ENCODE measurements at regions not wholly inside any gene's neighbourhood (a gene's known extent, or its start where the extent isn't known, plus 50 kb on each side); places are given as distances from the start of the nearest gene placed in this dataset.
"Not testable (repeated sequence)": the region's sequence is repeated elsewhere in the genome, so short reads cannot be mapped to it uniquely, and the experiment has no call there.

DNA sequence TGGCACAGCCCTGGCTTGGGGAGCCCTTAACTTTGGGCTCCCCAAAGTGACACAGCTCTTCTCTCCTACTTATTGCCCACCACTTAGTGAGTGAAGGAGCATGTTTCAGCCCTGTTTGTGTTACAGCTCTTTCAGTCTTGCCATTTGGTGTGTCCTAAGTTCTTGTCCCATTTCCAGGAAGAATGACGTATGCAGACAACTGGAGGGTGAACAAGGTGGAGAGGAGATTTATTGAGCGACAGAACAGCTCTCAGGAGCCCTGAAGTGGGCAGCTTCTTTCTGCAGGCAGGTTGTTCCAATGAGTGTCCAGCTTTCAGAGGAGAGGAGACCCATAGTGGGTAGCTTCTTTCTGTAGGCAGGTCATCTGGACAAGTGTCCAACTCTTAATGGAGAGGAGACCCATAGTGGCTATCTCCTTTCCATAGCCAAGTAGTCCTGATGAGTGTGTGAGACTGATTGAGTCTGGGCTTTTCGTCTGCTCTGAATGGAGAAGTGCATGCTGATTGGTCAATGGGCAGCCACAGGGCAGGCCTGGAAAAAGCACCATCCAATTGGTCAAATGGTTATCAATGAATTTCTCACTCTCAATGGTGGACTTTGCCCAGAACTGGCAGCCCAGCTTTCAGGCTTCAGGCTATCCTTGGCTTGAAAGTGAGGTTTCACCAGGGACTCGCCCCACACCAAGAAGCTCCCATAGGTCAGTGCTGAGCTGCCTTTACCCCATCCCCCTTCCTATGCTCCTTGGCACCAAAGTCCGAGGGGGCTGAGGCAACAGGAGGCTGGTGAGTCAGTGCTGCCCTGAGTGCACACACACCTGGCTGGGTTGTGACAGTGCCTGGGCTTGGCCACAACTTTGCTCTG lies 688.2 kb downstream of the NYAP2 start:
- H3K9ac ChIP-seq (ENCODE audit: insufficient read length, low read depth) = no peak overlapping the region
- TF ChIP-seq ZNF274 (IDR thresholded peaks at IDR 0.05; ENCODE audit: low read depth, low read length) (no peak), SUZ12 (IDR thresholded peaks at IDR 0.05; ENCODE audit: extremely low read depth, insufficient read depth, insufficient read length) (no peak), YY1 (IDR thresholded peaks at IDR 0.05; ENCODE audit: insufficient read depth, insufficient read length) (no peak)
- no peak for DNase-seq (ENCODE audit: low read depth, low spot score)
- no peaks in the 10 kb centered on the region for H3K36me3 ChIP-seq (ENCODE audit: insufficient read depth, insufficient read length, low read length)
- H3K4me1 ChIP-seq (ENCODE audit: insufficient read depth, insufficient read length) = no peaks in the 10 kb centered on the region
- no peak overlapping the region for H3K4me3 ChIP-seq (ENCODE audit: insufficient read length, low read depth)
- H3K27me3 ChIP-seq (ENCODE audit: insufficient read depth, insufficient read length) = no peaks in the 10 kb centered on the region
- peaks cover 19% of the 10 kb centered on the region for H3K9me3 ChIP-seq (ENCODE audit: insufficient read depth, low read length)

DNA sequence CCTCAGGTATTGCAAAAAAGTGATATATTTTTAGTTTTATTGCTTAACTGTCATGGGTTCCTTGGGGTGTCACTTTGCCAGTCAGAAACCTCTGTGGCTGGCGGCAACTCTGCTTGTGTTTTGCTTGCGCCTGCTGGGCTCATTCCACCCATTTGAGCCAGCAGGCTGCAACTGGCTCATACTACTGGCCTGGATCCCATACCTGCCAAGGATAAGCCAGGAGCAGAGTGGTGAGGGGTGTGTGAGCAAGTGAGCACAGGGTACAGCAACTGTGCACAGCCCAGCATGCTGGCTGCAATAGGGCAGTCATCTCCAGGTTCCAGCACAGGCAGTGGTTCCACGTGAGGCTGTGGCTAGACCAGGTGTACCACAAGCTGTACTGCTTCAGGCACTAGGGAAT lies 687.5 kb downstream of the NYAP2 start:
- no peaks in the 10 kb centered on the region for H3K36me3 ChIP-seq (ENCODE audit: insufficient read depth, insufficient read length, low read length)
- H3K9me3 ChIP-seq (ENCODE audit: insufficient read depth, low read length) = peaks cover 19% of the 10 kb centered on the region
- no peaks in the 10 kb centered on the region for H3K4me1 ChIP-seq (ENCODE audit: insufficient read depth, insufficient read length)
- no peak for TF ChIP-seq SUZ12 (IDR thresholded peaks at IDR 0.05; ENCODE audit: extremely low read depth, insufficient read depth, insufficient read length)
- no peak for TF ChIP-seq ZNF274 (IDR thresholded peaks at IDR 0.05; ENCODE audit: low read depth, low read length)
- TF ChIP-seq YY1 (IDR thresholded peaks at IDR 0.05; ENCODE audit: insufficient read depth, insufficient read length) = no peak
- H3K4me3 ChIP-seq (ENCODE audit: insufficient read length, low read depth) = no peak overlapping the region
- no peak for DNase-seq (ENCODE audit: low read depth, low spot score)
- H3K27me3 ChIP-seq (ENCODE audit: insufficient read depth, insufficient read length) = no peaks in the 10 kb centered on the region
- H3K9ac ChIP-seq (ENCODE audit: insufficient read length, low read depth) = no peak overlapping the region

GRCh38 chr2:226086190-226086589 lies 686.7 kb downstream of the NYAP2 start:
- Histone ChIP-seq H3K27me3 (ENCODE audit: insufficient read depth, insufficient read length) (no peaks in the 10 kb centered on the region), H3K9me3 (ENCODE audit: insufficient read depth, low read length) (peaks cover 19% of the 10 kb centered on the region), H3K4me1 (ENCODE audit: insufficient read depth, insufficient read length) (no peaks in the 10 kb centered on the region), H3K9ac (ENCODE audit: insufficient read length, low read depth) (no peak overlapping the region), H3K4me3 (ENCODE audit: insufficient read length, low read depth) (no peak overlapping the region), H3K36me3 (ENCODE audit: insufficient read depth, insufficient read length, low read length) (no peaks in the 10 kb centered on the region)
- TF ChIP-seq SUZ12 (IDR thresholded peaks at IDR 0.05; ENCODE audit: extremely low read depth, insufficient read depth, insufficient read length) (no peak), YY1 (IDR thresholded peaks at IDR 0.05; ENCODE audit: insufficient read depth, insufficient read length) (no peak), ZNF274 (IDR thresholded peaks at IDR 0.05; ENCODE audit: low read depth, low read length) (no peak)
- no peak for DNase-seq (ENCODE audit: low read depth, low spot score)

- not testable (repeated sequence) for H3K4me3 ChIP-seq (ENCODE audit: insufficient read length, low read depth)
These were observed 685.9 kb downstream of the NYAP2 start for GRCh38 chr2:226085425-226085824.

GRCh38 chr2:226080334-226080733 lies 680.8 kb downstream of the NYAP2 start:
- peaks cover 15% of the 10 kb centered on the region for H3K9me3 ChIP-seq (ENCODE audit: insufficient read depth, low read length)
- H3K27me3 ChIP-seq (ENCODE audit: insufficient read depth, insufficient read length) = no peaks in the 10 kb centered on the region
- H3K4me3 ChIP-seq (ENCODE audit: insufficient read length, low read depth) = no peak overlapping the region
- no peaks in the 10 kb centered on the region for H3K36me3 ChIP-seq (ENCODE audit: insufficient read depth, insufficient read length, low read length)
- no peak for DNase-seq (ENCODE audit: low read depth, low spot score)
- TF ChIP-seq SUZ12 (IDR thresholded peaks at IDR 0.05; ENCODE audit: extremely low read depth, insufficient read depth, insufficient read length) (no peak), YY1 (IDR thresholded peaks at IDR 0.05; ENCODE audit: insufficient read depth, insufficient read length) (no peak), ZNF274 (IDR thresholded peaks at IDR 0.05; ENCODE audit: low read depth, low read length) (no peak)
- no peak overlapping the region for H3K9ac ChIP-seq (ENCODE audit: insufficient read length, low read depth)
- H3K4me1 ChIP-seq (ENCODE audit: insufficient read depth, insufficient read length) = no peaks in the 10 kb centered on the region

More at GRCh38 chr2:226085425-226085824, 685.9 kb downstream of the NYAP2 start:
- H3K9me3 ChIP-seq (ENCODE audit: insufficient read depth, low read length) = peaks cover 19% of the 10 kb centered on the region
- not testable (repeated sequence) for H3K4me1 ChIP-seq (ENCODE audit: insufficient read depth, insufficient read length); H3K27me3 ChIP-seq (ENCODE audit: insufficient read depth, insufficient read length); DNase-seq (ENCODE audit: low read depth, low spot score); H3K36me3 ChIP-seq (ENCODE audit: insufficient read depth, insufficient read length, low read length); H3K9ac ChIP-seq (ENCODE audit: insufficient read length, low read depth)

GRCh38 chr2:226079671-226080181 lies 680.2 kb downstream of the NYAP2 start:
- TF ChIP-seq YY1 (IDR thresholded peaks at IDR 0.05; ENCODE audit: insufficient read depth, insufficient read length) (no peak), ZNF274 (IDR thresholded peaks at IDR 0.05; ENCODE audit: low read depth, low read length) (no peak)
- H3K4me1 ChIP-seq (ENCODE audit: insufficient read depth, insufficient read length) = no peaks in the 10 kb centered on the region
- H3K9ac ChIP-seq (ENCODE audit: insufficient read length, low read depth) = no peak overlapping the region
- H3K36me3 ChIP-seq (ENCODE audit: insufficient read depth, insufficient read length, low read length) = no peaks in the 10 kb centered on the region
- DNase-seq (ENCODE audit: low read depth, low spot score) = no peak
- no peak overlapping the region for H3K4me3 ChIP-seq (ENCODE audit: insufficient read length, low read depth)
- peaks cover 9% of the 10 kb centered on the region; the same call in 1 of the 2 replicates for H3K9me3 ChIP-seq (ENCODE audit: insufficient read depth, low read length)
- no peaks in the 10 kb centered on the region for H3K27me3 ChIP-seq (ENCODE audit: insufficient read depth, insufficient read length)

DNA sequence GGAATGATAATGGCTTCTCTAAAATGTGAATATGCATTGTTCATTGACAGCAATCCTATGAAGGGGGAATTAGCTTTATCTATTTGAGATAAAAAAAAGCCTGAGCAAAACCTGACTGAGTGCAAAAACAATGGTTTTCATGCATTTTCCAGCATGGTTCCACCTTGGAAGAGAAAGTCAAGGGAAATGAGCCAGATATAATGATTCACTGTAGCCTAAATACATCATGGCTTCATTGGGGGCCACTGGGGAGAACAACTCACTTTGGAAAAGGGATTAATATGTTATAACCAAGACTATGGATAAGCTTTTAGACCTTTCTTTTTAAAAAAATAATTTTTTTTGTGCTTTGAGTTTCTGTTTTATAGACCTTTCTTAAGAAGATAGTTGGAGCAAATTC lies 679.7 kb downstream of the NYAP2 start:
- no peak overlapping the region for H3K4me3 ChIP-seq (ENCODE audit: insufficient read length, low read depth)
- TF ChIP-seq SUZ12 (IDR thresholded peaks at IDR 0.05; ENCODE audit: extremely low read depth, insufficient read depth, insufficient read length) (no peak), ZNF274 (IDR thresholded peaks at IDR 0.05; ENCODE audit: low read depth, low read length) (no peak), YY1 (IDR thresholded peaks at IDR 0.05; ENCODE audit: insufficient read depth, insufficient read length) (no peak)
- no peak for DNase-seq (ENCODE audit: low read depth, low spot score)
- H3K9ac ChIP-seq (ENCODE audit: insufficient read length, low read depth) = no peak overlapping the region
- H3K27me3 ChIP-seq (ENCODE audit: insufficient read depth, insufficient read length) = no peaks in the 10 kb centered on the region
- H3K4me1 ChIP-seq (ENCODE audit: insufficient read depth, insufficient read length) = no peaks in the 10 kb centered on the region
- H3K9me3 ChIP-seq (ENCODE audit: insufficient read depth, low read length) = peaks cover 4% of the 10 kb centered on the region; the same call in 1 of the 2 replicates
- no peaks in the 10 kb centered on the region for H3K36me3 ChIP-seq (ENCODE audit: insufficient read depth, insufficient read length, low read length)
